CD4-positive, alpha-beta memory T cell (primary cell): ENCODE measurements at regions not wholly inside any gene's neighbourhood (a gene's known extent, or its start where the extent isn't known, plus 50 kb on each side); places are given as distances from the start of the nearest gene placed in this dataset.
"Not testable (repeated sequence)": the region's sequence is repeated elsewhere in the genome, so short reads cannot be mapped to it uniquely, and the experiment has no call there.

Source experiments
- CTCF ChIA-PET: fragments of 350-600 bp; sonication (Branson Sonifier 250); formaldehyde crosslinking; loops from one replicate; lab custom pipeline; 2021; ENCODE audit warnings: inconsistent platforms; ENCODE audit not compliant: partially characterized antibody; lab: Charles Lee
- POLR2A ChIA-PET: fragments of 350-600 bp; sonication (Branson Sonifier 250); formaldehyde crosslinking; loops from one replicate; lab custom pipeline; 2021; ENCODE audit not compliant: partially characterized antibody; lab: Charles Lee
- DNase-seq, 5 donors: peaks; one replicate each; pipeline versions ENCODE4 v3.0.0 to v3.0.0-alpha.2; 2020 to 2022; ENCODE audit warnings: mixed read lengths in 1 of 5
- H3K27ac ChIP-seq: one replicate; pipeline ENCODE4 v1.7.0; 2013; ENCODE audit warnings: low read depth, low read length
- H3K27me3 ChIP-seq: 2 replicates; pipeline ENCODE4 v1.7.0; 2013; ENCODE audit warnings: mild to moderate bottlenecking, low read length, moderate library complexity; ENCODE audit not compliant: insufficient read depth
- H3K36me3 ChIP-seq: 2 replicates; pipeline ENCODE4 v1.7.0; 2013; ENCODE audit warnings: mild to moderate bottlenecking, low read length, moderate library complexity; ENCODE audit not compliant: insufficient read depth
- H3K4me1 ChIP-seq: 2 replicates; pipeline ENCODE4 v1.7.0; 2013; ENCODE audit warnings: mild to moderate bottlenecking, low read length, moderate library complexity; ENCODE audit not compliant: insufficient read depth
- H3K4me3 ChIP-seq, 2 donors: one replicate each; pipeline ENCODE4 v1.7.0; 2013; ENCODE audit warnings: low read length in 2 of 2, mild to moderate bottlenecking in 1 of 2
- H3K9me3 ChIP-seq, 2 donors: one replicate each; pipeline ENCODE4 v1.7.0; 2013; ENCODE audit warnings: low read length in 2 of 2, control low read depth in 1 of 2; ENCODE audit not compliant: control insufficient read depth in 1 of 2
- H3K27ac Mint-ChIP-seq, 7 donors: one replicate each; pipeline ENCODE4 v1.8.0; 2020 to 2021; ENCODE audit warnings: mixed read lengths in 7 of 7, mild to moderate bottlenecking in 6 of 7, inconsistent platforms in 3 of 7, moderate library complexity in 3 of 7
- H3K27me3 Mint-ChIP-seq, 2 donors: one replicate each; pipeline ENCODE4 v1.8.0; 2020 to 2021; ENCODE audit warnings: mixed read lengths in 2 of 2
- H3K36me3 Mint-ChIP-seq, 2 donors: one replicate each; pipeline ENCODE4 v1.8.0; 2020 to 2021; ENCODE audit warnings: mixed read lengths in 2 of 2, inconsistent platforms in 1 of 2, mild to moderate bottlenecking in 1 of 2
- H3K4me1 Mint-ChIP-seq, 4 donors: one replicate each; pipeline ENCODE4 v1.8.0; 2020 to 2021; ENCODE audit warnings: mixed read lengths in 4 of 4, mild to moderate bottlenecking in 1 of 4
- H3K4me3 Mint-ChIP-seq, 8 donors: one replicate each; pipeline ENCODE4 v1.8.0; 2020 to 2021; ENCODE audit warnings: mixed read lengths in 8 of 8, mild to moderate bottlenecking in 7 of 8, moderate library complexity in 6 of 8, inconsistent platforms in 3 of 8
- H3K9me3 Mint-ChIP-seq, 8 donors: one replicate each; pipeline ENCODE4 v1.8.0; 2020 to 2021; ENCODE audit warnings: mixed read lengths in 8 of 8, mild to moderate bottlenecking in 5 of 8, inconsistent platforms in 3 of 8, moderate library complexity in 1 of 8
- intact Hi-C: fragments of 100-400 bp; cut with micrococcal nuclease; formaldehyde crosslinking; loops from one replicate; pipeline ENCODE4 v1.15.1; 2023

GRCh38 chr17:83008186-83008510 lies 71.3 kb upstream of the METRNL start:
- H3K9me3 Mint-ChIP-seq: no peaks in the 10 kb centered on the region
- no peaks in the 10 kb centered on the region for H3K27me3 Mint-ChIP-seq
- H3K4me3 Mint-ChIP-seq: no peak overlapping the region
- ChIA-PET POLR2A (no interaction called here), CTCF (no interaction called here)
- no peak overlapping the region for H3K4me3 ChIP-seq
- H3K27ac Mint-ChIP-seq: no peak overlapping the region
- H3K36me3 ChIP-seq: no peaks in the 10 kb centered on the region
- DNase-seq: no peak
- H3K36me3 Mint-ChIP-seq: peaks cover 12 to 15% of the 10 kb centered on the region in 2 donors
- no peak overlapping the region for H3K27ac ChIP-seq
- H3K4me1 ChIP-seq: no peaks in the 10 kb centered on the region
- no peaks in the 10 kb centered on the region for H3K27me3 ChIP-seq
- no peaks in the 10 kb centered on the region for H3K4me1 Mint-ChIP-seq
- H3K9me3 ChIP-seq: no peaks in the 10 kb centered on the region
- intact Hi-C loops: no loop called here

- CTCF ChIA-PET: no interaction called here
These were observed 70.9 kb upstream of the METRNL start for GRCh38 chr17:83008526-83008925.

GRCh38 chr17:83009414-83010205 lies 69.8 kb upstream of the METRNL start:
- intact Hi-C loops: no loop called here
- no peak overlapping the region for H3K4me3 ChIP-seq
- no peak overlapping the region for H3K4me3 Mint-ChIP-seq
- H3K36me3 ChIP-seq: no peaks in the 10 kb centered on the region
- no peaks in the 10 kb centered on the region for H3K4me1 ChIP-seq
- DNase-seq: no peak
- H3K27me3 ChIP-seq: no peaks in the 10 kb centered on the region
- H3K9me3 Mint-ChIP-seq: no peaks in the 10 kb centered on the region
- POLR2A ChIA-PET: interaction anchor here (0.6 kb wide), 1 partner anchor 1800 kb away, joined by 3 read pairs; no protein-coding TSS in a partner anchor
- peaks cover 12 to 15% of the 10 kb centered on the region in 2 donors for H3K36me3 Mint-ChIP-seq
- no peak overlapping the region for H3K27ac ChIP-seq
- H3K27ac Mint-ChIP-seq: no peak overlapping the region
- no peaks in the 10 kb centered on the region for H3K27me3 Mint-ChIP-seq
- no peaks in the 10 kb centered on the region for H3K9me3 ChIP-seq
- CTCF ChIA-PET: no interaction called here
- H3K4me1 Mint-ChIP-seq: no peaks in the 10 kb centered on the region

More at GRCh38 chr17:83008526-83008925, 70.9 kb upstream of the METRNL start:
- Mint-ChIP-seq H3K36me3 (peaks cover 12 to 15% of the 10 kb centered on the region in 2 donors), H3K4me3 (no peak overlapping the region), H3K9me3 (no peaks in the 10 kb centered on the region), H3K27ac (no peak overlapping the region), H3K4me1 (no peaks in the 10 kb centered on the region), H3K27me3 (no peaks in the 10 kb centered on the region)
- Histone ChIP-seq H3K27me3 (no peaks in the 10 kb centered on the region), H3K27ac (no peak overlapping the region), H3K4me1 (no peaks in the 10 kb centered on the region), H3K36me3 (no peaks in the 10 kb centered on the region), H3K9me3 (no peaks in the 10 kb centered on the region), H3K4me3 (no peak overlapping the region)
- intact Hi-C loops: no loop called here
- DNase-seq: no peak
- POLR2A ChIA-PET: no interaction called here

GRCh38 chr17:83010206-83011200 lies 68.9 kb upstream of the METRNL start:
- H3K4me3 Mint-ChIP-seq: no peak overlapping the region
- Histone ChIP-seq H3K4me3 (no peak overlapping the region), H3K9me3 (no peaks in the 10 kb centered on the region), H3K27ac (no peak overlapping the region), H3K36me3 (no peaks in the 10 kb centered on the region), H3K4me1 (no peaks in the 10 kb centered on the region), H3K27me3 (no peaks in the 10 kb centered on the region)
- H3K27me3 Mint-ChIP-seq: no peaks in the 10 kb centered on the region
- peaks cover 4 to 7% of the 10 kb centered on the region in 2 donors for H3K36me3 Mint-ChIP-seq
- intact Hi-C loops: no loop called here
- H3K9me3 Mint-ChIP-seq: no peaks in the 10 kb centered on the region
- no peaks in the 10 kb centered on the region for H3K4me1 Mint-ChIP-seq
- ChIA-PET CTCF (no interaction called here), POLR2A (interaction anchor here (0.6 kb wide), 1 partner anchor 1801 kb away, joined by 3 read pairs; no protein-coding TSS in a partner anchor)
- H3K27ac Mint-ChIP-seq: no peak overlapping the region
- DNase-seq: no peak

- POLR2A ChIA-PET, H3K4me3 Mint-ChIP-seq, H3K27me3 Mint-ChIP-seq, H3K36me3 Mint-ChIP-seq, H3K4me1 Mint-ChIP-seq, H3K9me3 ChIP-seq, H3K27me3 ChIP-seq, intact Hi-C loops, DNase-seq, H3K4me3 ChIP-seq, H3K9me3 Mint-ChIP-seq, H3K27ac ChIP-seq, H3K4me1 ChIP-seq, H3K27ac Mint-ChIP-seq, H3K36me3 ChIP-seq: not testable (repeated sequence)
- CTCF ChIA-PET: interaction anchor here (0.9 kb wide), 1 partner anchor 230 kb away, joined by 4 read pairs; no protein-coding TSS in a partner anchor
These were observed 67.7 kb upstream of the METRNL start for GRCh38 chr17:83011676-83012075.

- Mint-ChIP-seq H3K27me3 (no peaks in the 10 kb centered on the region), H3K9me3 (no peaks in the 10 kb centered on the region), H3K36me3 (peaks cover 6 to 8% of the 10 kb centered on the region in 2 donors), H3K27ac (no peak overlapping the region), H3K4me1 (peaks cover 0 to 2% (median 0%) of the 10 kb centered on the region in 4 donors), H3K4me3 (no peak overlapping the region)
- POLR2A ChIA-PET: no interaction called here
- DNase-seq: no peak
- Histone ChIP-seq H3K4me3 (no peak overlapping the region), H3K9me3 (no peaks in the 10 kb centered on the region), H3K36me3 (no peaks in the 10 kb centered on the region), H3K4me1 (no peaks in the 10 kb centered on the region), H3K27ac (no peak overlapping the region), H3K27me3 (no peaks in the 10 kb centered on the region)
- CTCF ChIA-PET: no interaction called here
- intact Hi-C loops: no loop called here
These were observed 67.1 kb upstream of the METRNL start for GRCh38 chr17:83012200-83012785.
